SK-N-SH (cell line): ENCODE measurements at regions not wholly inside any gene's neighbourhood (a gene's known extent, or its start where the extent isn't known, plus 50 kb on each side); places are given as distances from the start of the nearest gene placed in this dataset.
"Not testable (repeated sequence)": the region's sequence is repeated elsewhere in the genome, so short reads cannot be mapped to it uniquely, and the experiment has no call there.

ENCODE experiments used
- CTCF ChIA-PET: fragments of 300-600, 350-600 bp; formaldehyde crosslinking; extraction: SDS; loops from one replicate; lab custom pipeline; 2021; lab: Yijun Ruan, JAX
- POLR2A ChIA-PET: fragments of 350-600 bp; sonication (Branson Sonifier 250); formaldehyde crosslinking; extraction: SDS; loops from one replicate; lab custom pipeline; 2020; ENCODE audit warnings: antibody characterized with exemption, inconsistent platforms; lab: Yijun Ruan, JAX
- DNase-seq: peaks from one replicate; pipeline ENCODE4 v3.0.0; 2012
- H2AFZ ChIP-seq: fragments of 200-600 bp; sonication (generic); 2 replicates; pipeline ENCODE4 v1.8.1; 2016; ENCODE audit warnings: antibody characterized with exemption, mild to moderate bottlenecking, low read depth
- H3F3A ChIP-seq: fragments of 200-600 bp; sonication (generic); replicated peaks from 2 replicates; pipeline ENCODE3; 2016; ENCODE audit warnings: antibody characterized with exemption, mild to moderate bottlenecking; ENCODE audit not compliant: insufficient read depth
- H3K27ac ChIP-seq, 2 experiments: fragments of 200-500 bp in 1 of 2; fragments of 200-600 bp in 1 of 2; sonication (Bioruptor generic) in 1 of 2; sonication (generic), shearing (Covaris generic) in 1 of 2; 2 replicates each; pipeline versions ENCODE4 v1.5.1 to v1.6.1; 2014 to 2016; ENCODE audit warnings: low read depth in 2 of 2, inconsistent platforms in 1 of 2, low read length in 1 of 2, mild to moderate bottlenecking in 1 of 2, mixed read lengths in 1 of 2
- H3K27me3 ChIP-seq: fragments of 200-600 bp; sonication (generic), shearing (Covaris generic); 2 replicates; pipeline ENCODE4 v1.6.1; 2016; ENCODE audit warnings: mixed run types; ENCODE audit not compliant: insufficient read depth
- H3K36me3 ChIP-seq, 2 experiments: fragments of 200-500 bp in 1 of 2; fragments of 200-600 bp in 1 of 2; sonication (Bioruptor generic) in 1 of 2; sonication (generic) in 1 of 2; replicated peaks in 1 of 2; 2 replicates each; pipeline versions ENCODE3 to v1.5.1; 2014 to 2016; ENCODE audit warnings: low read length in 1 of 2, mild to moderate bottlenecking in 1 of 2; ENCODE audit not compliant: insufficient read depth in 2 of 2, control insufficient read depth in 1 of 2
- H3K4me1 ChIP-seq, 2 experiments: fragments of 200-500 bp in 1 of 2; fragments of 200-600 bp in 1 of 2; sonication (Bioruptor generic) in 1 of 2; sonication (generic), shearing (Covaris generic) in 1 of 2; 2 replicates each; pipeline versions ENCODE4 v1.5.1 to v1.6.1; 2014 to 2016; ENCODE audit warnings: low read depth in 1 of 2, low read length in 1 of 2, mixed run types in 1 of 2; ENCODE audit not compliant: insufficient read depth in 2 of 2, control insufficient read depth in 1 of 2
- H3K4me2 ChIP-seq: fragments of 200-600 bp; sonication (generic), shearing (Covaris generic); 2 replicates; pipeline ENCODE4 v1.6.1; 2017; ENCODE audit warnings: mixed run types
- H3K4me3 ChIP-seq, 2 experiments: fragments of 200-500 bp in 1 of 2; fragments of 200-600 bp in 1 of 2; sonication (Bioruptor generic) in 1 of 2; sonication (generic), shearing (Covaris generic) in 1 of 2; 2 replicates each; pipeline versions ENCODE4 v1.5.1 to v1.8.1; 2014 to 2016; ENCODE audit warnings: low read depth in 2 of 2, inconsistent platforms in 1 of 2, low read length in 1 of 2, mild to moderate bottlenecking in 1 of 2, mixed read lengths in 1 of 2, moderate library complexity in 1 of 2
- H3K79me2 ChIP-seq: fragments of 200-600 bp; sonication (generic); 2 replicates; pipeline ENCODE4 v1.8.1; 2017; ENCODE audit warnings: mild to moderate bottlenecking; ENCODE audit not compliant: insufficient read depth
- H3K9ac ChIP-seq: fragments of 200-600 bp; sonication (generic); 2 replicates; pipeline ENCODE4 v1.6.1; 2017; ENCODE audit warnings: mixed run types
- H3K9me2 ChIP-seq: fragments of 200-600 bp; sonication (generic); 2 replicates; pipeline ENCODE4 v1.6.1; 2017; ENCODE audit warnings: mixed run types
- H3K9me3 ChIP-seq: fragments of 200-600 bp; sonication (generic); 2 replicates; pipeline ENCODE4 v1.6.1; 2017; ENCODE audit warnings: mixed run types, mild to moderate bottlenecking, moderate library complexity
- H4K20me1 ChIP-seq: fragments of 200-600 bp; sonication (generic); 2 replicates; pipeline ENCODE4 v1.6.1; 2017; ENCODE audit warnings: mild to moderate bottlenecking, mixed run types; ENCODE audit not compliant: insufficient read depth
- CHD2 ChIP-seq: fragments of 150-350 bp; IDR thresholded peaks from 2 replicates; pipeline ENCODE4 v1.6.1; 2018; ENCODE audit warnings: low read length; ENCODE audit not compliant: partially characterized antibody
- CTCF ChIP-seq: fragments of 200-600 bp; sonication (generic); IDR thresholded peaks from 2 replicates; pipeline ENCODE4 v1.6.1; 2017; ENCODE audit warnings: antibody characterized with exemption, mild to moderate bottlenecking, moderate library complexity
- ELF1 ChIP-seq: IDR thresholded peaks from 2 replicates; pipeline ENCODE4 v1.4.0; 2012
- GABPA ChIP-seq: IDR thresholded peaks from 2 replicates; pipeline ENCODE4 v1.4.0; 2012; ENCODE audit warnings: low read depth, mild to moderate bottlenecking
- GATA2 ChIP-seq: sonication (generic); formaldehyde crosslinking; IDR thresholded peaks from 2 replicates; pipeline ENCODE4 v1.5.0; 2020; ENCODE audit warnings: mild to moderate bottlenecking, missing genetic modification reagents
- RAD21 ChIP-seq: IDR thresholded peaks from 2 replicates; pipeline ENCODE4 v1.6.1; 2012; ENCODE audit warnings: mild to moderate bottlenecking, low read length
- RCOR1 ChIP-seq: fragments of 150-350 bp; IDR thresholded peaks from 2 replicates; pipeline ENCODE4 v1.6.1; 2017; ENCODE audit warnings: antibody characterized with exemption, low read length
- TAF1 ChIP-seq: IDR thresholded peaks from 2 replicates; pipeline ENCODE4 v1.6.1; 2012; ENCODE audit warnings: low read depth, mild to moderate bottlenecking, low read length, moderate library complexity, borderline replicate concordance
- TCF12 ChIP-seq: IDR thresholded peaks from 2 replicates; pipeline ENCODE4 v1.4.0; 2012
- TEAD4 ChIP-seq: IDR thresholded peaks from 2 replicates; pipeline ENCODE4 v1.4.0; 2012; ENCODE audit warnings: mild to moderate bottlenecking, borderline replicate concordance; ENCODE audit not compliant: insufficient read depth
- USF1 ChIP-seq: IDR thresholded peaks from 2 replicates; pipeline ENCODE4 v1.4.0; 2012; ENCODE audit warnings: low read depth, borderline replicate concordance
- YY1 ChIP-seq: IDR thresholded peaks from 2 replicates; pipeline ENCODE4 v1.4.0; 2012; ENCODE audit warnings: low read depth, mild to moderate bottlenecking
- WGBS: methylation state at CpG from one replicate; pipeline ENCODE4 v1.1.6; 2017; ENCODE audit warnings: low lambda C conversion rate; 5-methylcytosine and 5-hydroxymethylcytosine counted together

- 97% methylated on average over 4 of the region's 4 CpGs for WGBS
- POLR2A ChIA-PET: no interaction called here
Measured at GRCh38 chr16:24653725-24654124, 75.7 kb upstream of the TNRC6A start.

GRCh38 chr16:24665942-24666341 lies 63.5 kb upstream of the TNRC6A start:
- H3K9me3 ChIP-seq, H3K36me3 ChIP-seq, H2AFZ ChIP-seq, H3K27me3 ChIP-seq, CTCF ChIA-PET, POLR2A ChIA-PET, H3K9me2 ChIP-seq, DNase-seq, H3K9ac ChIP-seq, H3K4me2 ChIP-seq, H4K20me1 ChIP-seq, H3K4me3 ChIP-seq, H3K27ac ChIP-seq, H3K79me2 ChIP-seq: not testable (repeated sequence)
- 96% methylated on average over 5 of the region's 5 CpGs for WGBS
- Histone ChIP-seq H3F3A (peaks cover 19% of the 10 kb centered on the region), H3K4me1 (peaks cover 9 to 12% of the 10 kb centered on the region in 2 experiments; a peak in 2 of 4 replicates)

More at GRCh38 chr16:24653725-24654124, 75.7 kb upstream of the TNRC6A start:
- TF ChIP-seq TCF12 (no peak), USF1 (no peak), RCOR1 (no peak), RAD21 (no peak), GATA2 (CRISPR knock-in tag) (no peak), TEAD4 (no peak), ELF1 (no peak), TAF1 (no peak), GABPA (no peak), YY1 (no peak), CTCF (no peak), CHD2 (no peak)
- Histone ChIP-seq H3K4me2 (no peak overlapping the region), H3K27ac (no peak overlapping the region), H3K27me3 (no peaks in the 10 kb centered on the region), H2AFZ (no peak overlapping the region), H3K9me2 (no peaks in the 10 kb centered on the region), H3K79me2 (no peaks in the 10 kb centered on the region), H3F3A (peaks cover 7% of the 10 kb centered on the region), H3K4me1 (peaks cover 3 to 4% of the 10 kb centered on the region in 2 experiments; a peak in 2 of 4 replicates), H3K36me3 (no peaks in the 10 kb centered on the region), H3K4me3 (no peak overlapping the region), H3K9me3 (no peaks in the 10 kb centered on the region), H4K20me1 (no peaks in the 10 kb centered on the region), H3K9ac (no peak overlapping the region)
- CTCF ChIA-PET: interaction anchor here (0.6 to 1.5 kb wide), 2 partner anchors 16 to 36 kb away, joined by 3 read pairs; no protein-coding TSS in a partner anchor
- DNase-seq: no peak
